IPS-20b (cell line): ENCODE measurements at regions not wholly inside any gene's neighbourhood (a gene's known extent, or its start where the extent isn't known, plus 50 kb on each side); places are given as distances from the start of the nearest gene placed in this dataset.
"Not testable (repeated sequence)": the region's sequence is repeated elsewhere in the genome, so short reads cannot be mapped to it uniquely, and the experiment has no call there.

Experiments
- H3K27ac ChIP-seq: one replicate; pipeline ENCODE4 v1.5.1; 2013; ENCODE audit warnings: low read length
- H3K27me3 ChIP-seq: 2 replicates; pipeline ENCODE4 v1.6.1; 2013; ENCODE audit warnings: mild to moderate bottlenecking, low read length, inconsistent platforms; ENCODE audit not compliant: insufficient read depth
- H3K36me3 ChIP-seq: 2 replicates; pipeline ENCODE4 v1.6.1; 2013; ENCODE audit warnings: low read depth, mild to moderate bottlenecking, inconsistent platforms, low read length, moderate library complexity; ENCODE audit not compliant: insufficient read depth
- H3K4me1 ChIP-seq: 2 replicates; pipeline ENCODE4 v1.6.1; 2013; ENCODE audit warnings: mild to moderate bottlenecking, control low read depth, inconsistent platforms, low read length, moderate library complexity; ENCODE audit not compliant: insufficient read depth
- H3K4me3 ChIP-seq: 2 replicates; pipeline ENCODE4 v1.5.1; 2013; ENCODE audit warnings: mild to moderate bottlenecking, low read length, inconsistent platforms
- H3K9ac ChIP-seq: 2 replicates; pipeline ENCODE4 v1.6.1; 2013; ENCODE audit warnings: low read depth, mild to moderate bottlenecking, inconsistent platforms, low read length, moderate library complexity
- H3K9me3 ChIP-seq: 2 replicates; pipeline ENCODE4 v1.6.1; 2013; ENCODE audit warnings: mild to moderate bottlenecking, low read depth, low read length, inconsistent platforms; ENCODE audit not compliant: insufficient read depth

- peaks cover 91% of the 10 kb centered on the region for H3K9me3 ChIP-seq
- no peak overlapping the region for H3K4me3 ChIP-seq
Observed at GRCh38 chr19:56894626-56895025, 54.1 kb upstream of the PEG3 start.

GRCh38 chr19:56896095-56896494, 55.6 kb upstream of the PEG3 start:
- H3K4me1 ChIP-seq, result no peaks in the 10 kb centered on the region
- H3K27me3 ChIP-seq, result no peaks in the 10 kb centered on the region
- peaks cover 94% of the 10 kb centered on the region for H3K9me3 ChIP-seq
- H3K27ac ChIP-seq, result no peak overlapping the region
- no peak overlapping the region for H3K9ac ChIP-seq
- H3K4me3 ChIP-seq, result no peak overlapping the region; the same call in 1 of the 2 replicates
- H3K36me3 ChIP-seq, result no peaks in the 10 kb centered on the region

More at GRCh38 chr19:56894626-56895025, 54.1 kb upstream of the PEG3 start:
- H3K36me3 ChIP-seq, result no peaks in the 10 kb centered on the region
- H3K27ac ChIP-seq, result no peak overlapping the region
- H3K4me1 ChIP-seq, result no peaks in the 10 kb centered on the region
- H3K9ac ChIP-seq, result no peak overlapping the region
- no peaks in the 10 kb centered on the region for H3K27me3 ChIP-seq

GRCh38 chr19:56899943-56900342, 59.4 kb upstream of the PEG3 start:
- Histone ChIP-seq H3K27me3 (no peaks in the 10 kb centered on the region), H3K9me3 (peaks cover 92% of the 10 kb centered on the region), H3K27ac (no peak overlapping the region), H3K4me1 (no peaks in the 10 kb centered on the region), H3K4me3 (no peak overlapping the region), H3K36me3 (no peaks in the 10 kb centered on the region), H3K9ac (no peak overlapping the region)

- H3K27me3 ChIP-seq, result no peaks in the 10 kb centered on the region
- H3K4me3 ChIP-seq, result no peak overlapping the region
- H3K9me3 ChIP-seq, result peaks cover 92% of the 10 kb centered on the region
- H3K27ac ChIP-seq, result no peak overlapping the region
- no peak overlapping the region for H3K9ac ChIP-seq
- no peaks in the 10 kb centered on the region for H3K4me1 ChIP-seq
- no peaks in the 10 kb centered on the region for H3K36me3 ChIP-seq
Observed at GRCh38 chr19:56900573-56901097, 60.1 kb upstream of the PEG3 start.

GRCh38 chr19:56905631-56906150, 65.2 kb upstream of the PEG3 start:
- Histone ChIP-seq H3K9ac (no peak overlapping the region), H3K27me3 (no peaks in the 10 kb centered on the region), H3K4me1 (no peaks in the 10 kb centered on the region), H3K9me3 (peaks cover 91% of the 10 kb centered on the region), H3K27ac (no peak overlapping the region), H3K4me3 (no peak overlapping the region), H3K36me3 (no peaks in the 10 kb centered on the region)

- H3K9me3 ChIP-seq, result peaks cover 62% of the 10 kb centered on the region
- no peak overlapping the region for H3K4me3 ChIP-seq
- no peak overlapping the region for H3K9ac ChIP-seq
- H3K27ac ChIP-seq, result no peak overlapping the region
- no peaks in the 10 kb centered on the region for H3K4me1 ChIP-seq
- no peaks in the 10 kb centered on the region for H3K27me3 ChIP-seq
- no peaks in the 10 kb centered on the region for H3K36me3 ChIP-seq
Observed at GRCh38 chr19:56912401-56913112, 72.0 kb upstream of the PEG3 start.

- H3K27ac ChIP-seq, H3K36me3 ChIP-seq, H3K4me1 ChIP-seq, H3K27me3 ChIP-seq, H3K9ac ChIP-seq, H3K4me3 ChIP-seq: not testable (repeated sequence)
- peaks cover 57% of the 10 kb centered on the region for H3K9me3 ChIP-seq
Observed at GRCh38 chr19:56913113-56913455, 72.6 kb upstream of the PEG3 start.

- H3K9ac ChIP-seq, result no peak overlapping the region
- no peaks in the 10 kb centered on the region for H3K36me3 ChIP-seq
- no peak overlapping the region for H3K4me3 ChIP-seq
- peaks cover 27% of the 10 kb centered on the region for H3K9me3 ChIP-seq
- H3K27me3 ChIP-seq, result no peaks in the 10 kb centered on the region
- H3K27ac ChIP-seq, result no peak overlapping the region
- H3K4me1 ChIP-seq, result no peaks in the 10 kb centered on the region
Observed at GRCh38 chr19:56916528-56916927, 76.0 kb upstream of the PEG3 start.

- H3K36me3 ChIP-seq, result no peaks in the 10 kb centered on the region
- H3K4me3 ChIP-seq, result no peak overlapping the region
- peaks cover 17% of the 10 kb centered on the region for H3K9me3 ChIP-seq
- H3K4me1 ChIP-seq, result no peaks in the 10 kb centered on the region
- no peak overlapping the region for H3K9ac ChIP-seq
- no peaks in the 10 kb centered on the region for H3K27me3 ChIP-seq
- no peak overlapping the region for H3K27ac ChIP-seq
Observed at GRCh38 chr19:56917529-56917928, 77.0 kb upstream of the PEG3 start.

- H3K36me3 ChIP-seq, result no peaks in the 10 kb centered on the region
- no peaks in the 10 kb centered on the region for H3K4me1 ChIP-seq
- H3K9ac ChIP-seq, result no peak overlapping the region
- H3K9me3 ChIP-seq, result peaks cover 12% of the 10 kb centered on the region
- no peak overlapping the region for H3K27ac ChIP-seq
- H3K4me3 ChIP-seq, result no peak overlapping the region
- no peaks in the 10 kb centered on the region for H3K27me3 ChIP-seq
Observed at GRCh38 chr19:56917998-56918397, 77.5 kb upstream of the PEG3 start.

- Histone ChIP-seq H3K9me3 (peaks cover 5% of the 10 kb centered on the region), H3K9ac (no peak overlapping the region), H3K36me3 (no peaks in the 10 kb centered on the region), H3K27ac (no peak overlapping the region), H3K4me3 (no peak overlapping the region), H3K27me3 (no peaks in the 10 kb centered on the region), H3K4me1 (no peaks in the 10 kb centered on the region)
Observed at GRCh38 chr19:56918682-56919307, 78.3 kb upstream of the PEG3 start.
